MM.1S (cell line): ENCODE measurements at regions not wholly inside any gene's neighbourhood (a gene's known extent, or its start where the extent isn't known, plus 50 kb on each side); places are given as distances from the start of the nearest gene placed in this dataset.

ENCODE experiments used
- CTCF ChIP-seq: fragments of 300-600 bp; sonication (generic); IDR thresholded peaks from 2 replicates; pipeline ENCODE4 v1.5.1; 2016; ENCODE audit warnings: antibody characterized with exemption, low read length, mixed read lengths
- EZH2 ChIP-seq: fragments of 300-600 bp; sonication (generic); optimal IDR thresholded peaks from 2 replicates; pipeline ENCODE3; 2017; ENCODE audit warnings: low read depth, mild to moderate bottlenecking, antibody characterized with exemption, low read length, mixed read lengths

- TF ChIP-seq CTCF (no peak), EZH2 (no peak)
Observed at GRCh38 chr12:41636653-41637052, 448.5 kb downstream of the PDZRN4 start.
